H1 (cell line): ENCODE measurements at regions not wholly inside any gene's neighbourhood (a gene's known extent, or its start where the extent isn't known, plus 50 kb on each side); places are given as distances from the start of the nearest gene placed in this dataset.

Source experiments
- FOSL1 ChIP-seq: IDR thresholded peaks from 2 replicates; pipeline ENCODE4 v1.6.1; 2011; ENCODE audit warnings: mild to moderate bottlenecking, low read depth, low read length, moderate library complexity; ENCODE audit not compliant: insufficient read depth
- SRF ChIP-seq: IDR thresholded peaks from 2 replicates; pipeline ENCODE4 v1.6.1; 2011; ENCODE audit warnings: mild to moderate bottlenecking, low read depth, low read length, moderate library complexity
- TAF1 ChIP-seq: IDR thresholded peaks from 2 replicates; pipeline ENCODE4 v1.6.1; 2011; ENCODE audit warnings: mild to moderate bottlenecking, low read depth, low read length

DNA sequence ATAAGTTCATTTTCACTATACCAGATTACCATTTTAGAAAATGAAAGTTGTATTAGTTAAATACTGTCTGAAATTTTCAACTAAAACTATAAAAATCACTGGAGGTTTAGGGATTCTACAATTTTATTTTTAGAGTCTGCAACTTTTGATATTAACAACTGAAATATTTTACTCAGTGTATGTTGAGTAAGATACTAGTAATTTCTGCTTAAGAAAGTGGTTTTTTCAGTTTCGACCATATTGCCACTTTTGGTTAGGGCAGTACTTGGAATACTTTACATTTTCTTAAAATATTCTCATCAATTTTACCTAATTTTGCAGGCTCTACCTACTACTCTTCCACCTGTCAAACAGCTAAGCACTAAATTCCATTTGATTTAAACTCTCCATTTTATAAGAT lies 59.6 kb downstream of the KCNRG start (continued):
- no peak for TF ChIP-seq SRF
- no peak for TF ChIP-seq TAF1
- TF ChIP-seq FOSL1, result no peak
